ENCODE measurements at regions not wholly inside any gene's neighbourhood (a gene's known extent, or its start where the extent isn't known, plus 50 kb on each side); places are given as distances from the start of the nearest gene placed in this dataset.

GRCh38 chr10:44831581-44831980 lies 79.6 kb upstream of the TMEM72 start:
- CTCF ChIA-PET: no interaction called here
- DNase-seq: no peak
- Mint-ChIP-seq H3K9me3 (no peaks in the 10 kb centered on the region), H3K27me3 (peaks cover 4% of the 10 kb centered on the region), H3K36me3 (no peaks in the 10 kb centered on the region), H3K4me1 (no peaks in the 10 kb centered on the region), H3K4me3 (no peak overlapping the region), H3K27ac (no peak overlapping the region)

GRCh38 chr10:44832595-44833390 lies 78.3 kb upstream of the TMEM72 start:
- Mint-ChIP-seq H3K9me3 (no peaks in the 10 kb centered on the region), H3K27ac (no peak overlapping the region), H3K27me3 (peaks cover 4% of the 10 kb centered on the region), H3K4me3 (no peak overlapping the region), H3K4me1 (no peaks in the 10 kb centered on the region), H3K36me3 (no peaks in the 10 kb centered on the region)
- CTCF ChIA-PET: no interaction called here
- no peak for DNase-seq

- peaks cover 12% of the 10 kb centered on the region for H3K27me3 Mint-ChIP-seq
- no peak overlapping the region for H3K4me3 Mint-ChIP-seq
- no peak overlapping the region for H3K27ac Mint-ChIP-seq
- no peaks in the 10 kb centered on the region for H3K4me1 Mint-ChIP-seq
- no peaks in the 10 kb centered on the region for H3K36me3 Mint-ChIP-seq
- CTCF ChIA-PET: no interaction called here
- no peak for DNase-seq
- H3K9me3 Mint-ChIP-seq: no peaks in the 10 kb centered on the region
These were observed 77.0 kb upstream of the TMEM72 start for GRCh38 chr10:44834131-44834530.

- Mint-ChIP-seq H3K27me3 (peaks cover 12% of the 10 kb centered on the region), H3K36me3 (no peaks in the 10 kb centered on the region), H3K9me3 (no peaks in the 10 kb centered on the region), H3K27ac (no peak overlapping the region), H3K4me1 (no peaks in the 10 kb centered on the region), H3K4me3 (no peak overlapping the region)
- DNase-seq: no peak
- CTCF ChIA-PET: no interaction called here
These were observed 75.8 kb upstream of the TMEM72 start for GRCh38 chr10:44835300-44835699.

GRCh38 chr10:44843484-44843883 lies 67.7 kb upstream of the TMEM72 start:
- no peaks in the 10 kb centered on the region for H3K9me3 Mint-ChIP-seq
- H3K27ac Mint-ChIP-seq: no peak overlapping the region
- H3K4me1 Mint-ChIP-seq: no peaks in the 10 kb centered on the region
- peaks cover 4% of the 10 kb centered on the region for H3K27me3 Mint-ChIP-seq
- no peak for DNase-seq
- no peaks in the 10 kb centered on the region for H3K36me3 Mint-ChIP-seq
- H3K4me3 Mint-ChIP-seq: no peak overlapping the region
- CTCF ChIA-PET: interaction anchor here (1.1 kb wide), 1 partner anchor 15 kb away, joined by 3 read pairs; no protein-coding TSS in a partner anchor

GRCh38 chr10:44845361-44846175 lies 65.6 kb upstream of the TMEM72 start:
- no peak overlapping the region for H3K27ac Mint-ChIP-seq
- CTCF ChIA-PET: no interaction called here
- no peak for DNase-seq

GRCh38 chr10:44847110-44847509 lies 64.0 kb upstream of the TMEM72 start:
- CTCF ChIA-PET: no interaction called here
- Mint-ChIP-seq H3K4me3 (no peak overlapping the region), H3K27me3 (no peaks in the 10 kb centered on the region), H3K27ac (no peak overlapping the region), H3K36me3 (no peaks in the 10 kb centered on the region), H3K4me1 (no peaks in the 10 kb centered on the region), H3K9me3 (no peaks in the 10 kb centered on the region)
- no peak for DNase-seq

More at GRCh38 chr10:44845361-44846175, 65.6 kb upstream of the TMEM72 start:
- Mint-ChIP-seq H3K4me3 (no peak overlapping the region), H3K36me3 (no peaks in the 10 kb centered on the region), H3K4me1 (no peaks in the 10 kb centered on the region), H3K27me3 (no peaks in the 10 kb centered on the region), H3K9me3 (no peaks in the 10 kb centered on the region)

- H3K4me3 Mint-ChIP-seq: no peak overlapping the region
- no peaks in the 10 kb centered on the region for H3K4me1 Mint-ChIP-seq
- H3K36me3 Mint-ChIP-seq: no peaks in the 10 kb centered on the region
- DNase-seq: no peak
- CTCF ChIA-PET: no interaction called here
- H3K9me3 Mint-ChIP-seq: no peaks in the 10 kb centered on the region
- no peaks in the 10 kb centered on the region for H3K27me3 Mint-ChIP-seq
- H3K27ac Mint-ChIP-seq: no peak overlapping the region
These were observed 62.9 kb upstream of the TMEM72 start for GRCh38 chr10:44848211-44848610.

GRCh38 chr10:44849936-44850335 lies 61.2 kb upstream of the TMEM72 start:
- CTCF ChIA-PET: no interaction called here
- Mint-ChIP-seq H3K36me3 (no peaks in the 10 kb centered on the region), H3K4me3 (no peak overlapping the region), H3K27ac (no peak overlapping the region), H3K27me3 (no peaks in the 10 kb centered on the region), H3K9me3 (no peaks in the 10 kb centered on the region), H3K4me1 (no peaks in the 10 kb centered on the region)
- DNase-seq: no peak

- CTCF ChIA-PET: no interaction called here
- DNase-seq: no peak
- H3K9me3 Mint-ChIP-seq: no peaks in the 10 kb centered on the region
- H3K4me1 Mint-ChIP-seq: no peaks in the 10 kb centered on the region
- no peak overlapping the region for H3K27ac Mint-ChIP-seq
- H3K36me3 Mint-ChIP-seq: no peaks in the 10 kb centered on the region
- H3K4me3 Mint-ChIP-seq: no peak overlapping the region
- H3K27me3 Mint-ChIP-seq: no peaks in the 10 kb centered on the region
These were observed 60.7 kb upstream of the TMEM72 start for GRCh38 chr10:44850356-44850934.

GRCh38 chr10:44851413-44851812 lies 59.7 kb upstream of the TMEM72 start:
- no peaks in the 10 kb centered on the region for H3K4me1 Mint-ChIP-seq
- H3K27me3 Mint-ChIP-seq: no peaks in the 10 kb centered on the region
- H3K36me3 Mint-ChIP-seq: no peaks in the 10 kb centered on the region
- no peak overlapping the region for H3K27ac Mint-ChIP-seq
- no peak overlapping the region for H3K4me3 Mint-ChIP-seq
- DNase-seq: no peak
- H3K9me3 Mint-ChIP-seq: no peaks in the 10 kb centered on the region
- CTCF ChIA-PET: no interaction called here

- no peaks in the 10 kb centered on the region for H3K36me3 Mint-ChIP-seq
- no peaks in the 10 kb centered on the region for H3K9me3 Mint-ChIP-seq
- no peak overlapping the region for H3K27ac Mint-ChIP-seq
These were observed 59.3 kb upstream of the TMEM72 start for GRCh38 chr10:44851881-44852280.

GRCh38 chr10:44853148-44853734 lies 57.9 kb upstream of the TMEM72 start:
- no peaks in the 10 kb centered on the region for H3K4me1 Mint-ChIP-seq
- no peaks in the 10 kb centered on the region for H3K36me3 Mint-ChIP-seq
- H3K27me3 Mint-ChIP-seq: no peaks in the 10 kb centered on the region
- no peak overlapping the region for H3K27ac Mint-ChIP-seq
- no peak for DNase-seq
- H3K4me3 Mint-ChIP-seq: no peak overlapping the region
- no peaks in the 10 kb centered on the region for H3K9me3 Mint-ChIP-seq
- CTCF ChIA-PET: interaction anchor here (0.7 to 2.3 kb wide), 4 partner anchors 9 to 466 kb away, joined by 3 to 11 read pairs (median 4); no protein-coding TSS in a partner anchor

More at GRCh38 chr10:44851881-44852280, 59.3 kb upstream of the TMEM72 start:
- CTCF ChIA-PET: no interaction called here
- DNase-seq: no peak
- no peak overlapping the region for H3K4me3 Mint-ChIP-seq
- no peaks in the 10 kb centered on the region for H3K4me1 Mint-ChIP-seq
- no peaks in the 10 kb centered on the region for H3K27me3 Mint-ChIP-seq

GRCh38 chr10:44853796-44854195 lies 57.3 kb upstream of the TMEM72 start:
- H3K27ac Mint-ChIP-seq: no peak overlapping the region
- no peaks in the 10 kb centered on the region for H3K36me3 Mint-ChIP-seq
- no peak for DNase-seq
- no peaks in the 10 kb centered on the region for H3K4me1 Mint-ChIP-seq
- no peak overlapping the region for H3K4me3 Mint-ChIP-seq
- H3K9me3 Mint-ChIP-seq: no peaks in the 10 kb centered on the region
- CTCF ChIA-PET: interaction anchor here (0.7 to 2.3 kb wide), 5 partner anchors 8 to 467 kb away, joined by 3 to 11 read pairs (median 3); no protein-coding TSS in a partner anchor
- H3K27me3 Mint-ChIP-seq: no peaks in the 10 kb centered on the region
